ENCODE measurements at regions not wholly inside any gene's neighbourhood (a gene's known extent, or its start where the extent isn't known, plus 50 kb on each side); places are given as distances from the start of the nearest gene placed in this dataset.

DNA sequence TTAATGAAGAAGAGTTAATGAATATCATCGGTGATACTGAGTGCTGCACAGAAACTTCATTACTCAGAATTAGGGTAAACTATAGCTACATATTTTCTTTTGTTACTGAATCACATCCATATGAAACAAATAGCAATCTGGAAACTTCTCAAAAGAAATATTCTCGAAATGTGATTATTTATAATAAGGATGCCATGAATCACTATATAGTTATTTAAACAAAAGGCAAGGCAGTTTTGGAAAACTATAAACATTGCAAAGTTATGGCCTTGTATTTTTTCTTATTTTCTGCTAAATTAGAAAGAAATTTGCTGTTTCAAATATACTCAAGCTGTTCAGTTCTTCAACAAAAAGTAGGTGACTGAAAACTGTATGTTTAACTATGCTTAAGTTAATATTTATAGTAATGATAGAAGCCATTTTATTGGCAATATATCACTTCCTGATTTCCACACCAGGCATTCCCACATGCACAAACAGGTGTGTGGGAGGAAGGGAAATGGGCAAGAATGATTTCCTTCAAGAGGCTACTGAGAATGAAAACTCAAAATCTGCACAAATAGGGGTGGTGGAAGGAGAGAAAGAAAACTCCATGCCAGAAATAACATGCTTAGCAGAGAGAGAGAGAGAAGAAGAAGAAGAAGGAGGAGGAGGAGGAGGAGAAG is 74.5 kb upstream of the FRY start:
- H3K4me3 ChIP-seq (ENCODE audit: low read depth, low read length) = no peak overlapping the region
- in situ Hi-C loops (cut with HindIII; ENCODE audit: low sequenced_read_pairs) = no loop called here
- DNase-seq (ENCODE audit: low read depth, low spot score) = no peak
- TF ChIP-seq, protein P1, sequence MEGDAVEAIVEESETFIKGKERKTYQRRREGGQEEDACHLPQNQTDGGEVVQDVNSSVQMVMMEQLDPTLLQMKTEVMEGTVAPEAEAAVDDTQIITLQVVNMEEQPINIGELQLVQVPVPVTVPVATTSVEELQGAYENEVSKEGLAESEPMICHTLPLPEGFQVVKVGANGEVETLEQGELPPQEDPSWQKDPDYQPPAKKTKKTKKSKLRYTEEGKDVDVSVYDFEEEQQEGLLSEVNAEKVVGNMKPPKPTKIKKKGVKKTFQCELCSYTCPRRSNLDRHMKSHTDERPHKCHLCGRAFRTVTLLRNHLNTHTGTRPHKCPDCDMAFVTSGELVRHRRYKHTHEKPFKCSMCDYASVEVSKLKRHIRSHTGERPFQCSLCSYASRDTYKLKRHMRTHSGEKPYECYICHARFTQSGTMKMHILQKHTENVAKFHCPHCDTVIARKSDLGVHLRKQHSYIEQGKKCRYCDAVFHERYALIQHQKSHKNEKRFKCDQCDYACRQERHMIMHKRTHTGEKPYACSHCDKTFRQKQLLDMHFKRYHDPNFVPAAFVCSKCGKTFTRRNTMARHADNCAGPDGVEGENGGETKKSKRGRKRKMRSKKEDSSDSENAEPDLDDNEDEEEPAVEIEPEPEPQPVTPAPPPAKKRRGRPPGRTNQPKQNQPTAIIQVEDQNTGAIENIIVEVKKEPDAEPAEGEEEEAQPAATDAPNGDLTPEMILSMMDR (IDR thresholded peaks at IDR 0.05; ENCODE audit: low read depth, low read length) = no peak

DNA sequence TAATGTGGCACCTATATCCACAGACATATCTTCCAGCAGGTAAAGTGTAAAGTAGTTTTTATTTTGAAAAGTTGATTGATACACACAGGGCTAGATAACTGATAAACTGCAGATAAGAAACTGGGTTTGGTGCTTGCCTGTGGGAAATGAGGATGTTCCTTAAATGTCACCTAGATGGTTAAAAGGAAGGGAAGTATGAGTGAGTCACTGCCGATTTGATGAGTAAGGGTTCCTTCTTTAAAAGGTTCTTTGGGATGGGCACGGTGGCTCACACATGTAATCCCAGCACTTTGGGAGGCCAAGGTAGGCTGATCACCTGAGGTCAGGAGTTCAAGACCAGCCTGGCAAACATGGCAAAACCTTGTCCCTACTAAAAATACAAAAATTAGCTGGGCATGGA is 73.8 kb upstream of the FRY start:
- no peak for DNase-seq (ENCODE audit: low read depth, low spot score)
- H3K4me3 ChIP-seq (ENCODE audit: low read depth, low read length) = no peak overlapping the region
- in situ Hi-C loops (cut with HindIII; ENCODE audit: low sequenced_read_pairs) = no loop called here
- TF ChIP-seq, protein P1 (IDR thresholded peaks at IDR 0.05; ENCODE audit: low read depth, low read length) = no peak

DNA sequence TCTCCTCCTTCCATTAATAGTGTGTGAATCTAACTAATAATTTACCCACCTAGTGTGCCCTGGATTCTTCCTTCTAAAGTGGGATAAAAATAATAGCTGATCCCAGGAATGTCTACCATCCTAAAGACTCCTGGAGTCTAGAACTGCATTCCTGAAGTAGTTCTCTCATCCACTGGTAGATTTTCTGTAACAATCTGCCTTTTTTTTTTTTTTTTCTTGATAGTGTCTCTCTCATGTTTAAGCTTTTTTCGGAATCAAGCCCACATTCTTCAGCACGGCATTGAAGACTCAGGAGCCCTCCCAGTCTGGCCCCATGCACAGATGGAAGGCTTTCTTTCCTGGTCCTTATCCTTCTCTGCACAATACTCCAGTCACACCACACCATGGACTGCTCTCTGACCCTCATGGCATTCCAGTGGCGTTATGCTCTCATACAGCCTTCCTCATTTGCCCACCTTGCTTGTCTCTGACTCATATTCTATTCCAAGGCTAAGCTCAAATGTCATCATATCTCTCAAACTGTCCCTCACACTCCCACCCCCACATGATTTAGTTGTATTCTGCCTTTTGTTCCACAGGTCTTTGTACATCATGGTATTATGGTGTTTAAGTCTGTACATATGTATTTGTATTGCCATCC is 68.7 kb upstream of the FRY start:
- in situ Hi-C loops (cut with HindIII; ENCODE audit: low sequenced_read_pairs) = no loop called here
- TF ChIP-seq, protein P1 (IDR thresholded peaks at IDR 0.05; ENCODE audit: low read depth, low read length) = no peak
- H3K4me3 ChIP-seq (ENCODE audit: low read depth, low read length) = no peak overlapping the region
- DNase-seq (ENCODE audit: low read depth, low spot score) = no peak

DNA sequence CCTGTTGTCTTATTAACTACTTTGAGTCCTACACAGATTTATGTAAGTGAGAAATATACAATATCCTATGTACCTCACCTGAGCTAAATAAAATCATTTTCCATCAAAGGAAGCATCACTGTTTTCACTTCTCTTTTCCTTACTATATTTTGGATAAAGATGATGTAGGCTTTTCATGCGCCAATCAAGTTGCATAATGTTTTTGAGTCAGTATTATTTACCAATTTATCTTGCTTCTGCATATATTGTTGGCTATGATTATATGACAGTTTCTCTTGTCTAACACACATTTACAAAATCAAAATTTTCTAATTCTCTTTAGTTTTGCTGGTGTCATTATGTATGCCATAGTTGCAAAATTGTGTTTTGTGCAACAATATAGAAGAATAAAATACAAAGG is 67.9 kb upstream of the FRY start:
- in situ Hi-C loops (cut with HindIII; ENCODE audit: low sequenced_read_pairs) = no loop called here
- no peak for DNase-seq (ENCODE audit: low read depth, low spot score)
- TF ChIP-seq, protein P1 (IDR thresholded peaks at IDR 0.05; ENCODE audit: low read depth, low read length) = no peak
- H3K4me3 ChIP-seq (ENCODE audit: low read depth, low read length) = no peak overlapping the region

DNA sequence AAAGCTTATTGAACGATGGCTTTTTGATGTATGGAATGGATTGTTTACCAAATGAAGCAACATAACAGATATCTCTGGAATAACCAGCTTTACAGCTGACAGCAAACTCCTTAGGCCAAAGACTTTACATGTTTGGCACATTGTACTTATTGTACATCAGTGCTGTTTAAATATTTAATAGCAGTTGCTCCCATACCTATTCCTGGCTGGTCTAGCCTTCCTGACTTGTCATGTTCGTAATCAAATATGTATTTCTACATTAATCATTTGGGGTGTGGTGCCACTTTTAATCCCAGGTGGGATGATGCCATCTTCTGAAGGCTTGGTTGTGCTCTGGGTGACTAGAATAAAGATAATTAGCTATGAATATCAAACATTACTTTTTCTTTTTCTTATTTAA is 67.4 kb upstream of the FRY start:
- in situ Hi-C loops (cut with HindIII; ENCODE audit: low sequenced_read_pairs) = no loop called here
- no peak overlapping the region for H3K4me3 ChIP-seq (ENCODE audit: low read depth, low read length)
- no peak for DNase-seq (ENCODE audit: low read depth, low spot score)
- TF ChIP-seq, protein P1 (IDR thresholded peaks at IDR 0.05; ENCODE audit: low read depth, low read length) = no peak

DNA sequence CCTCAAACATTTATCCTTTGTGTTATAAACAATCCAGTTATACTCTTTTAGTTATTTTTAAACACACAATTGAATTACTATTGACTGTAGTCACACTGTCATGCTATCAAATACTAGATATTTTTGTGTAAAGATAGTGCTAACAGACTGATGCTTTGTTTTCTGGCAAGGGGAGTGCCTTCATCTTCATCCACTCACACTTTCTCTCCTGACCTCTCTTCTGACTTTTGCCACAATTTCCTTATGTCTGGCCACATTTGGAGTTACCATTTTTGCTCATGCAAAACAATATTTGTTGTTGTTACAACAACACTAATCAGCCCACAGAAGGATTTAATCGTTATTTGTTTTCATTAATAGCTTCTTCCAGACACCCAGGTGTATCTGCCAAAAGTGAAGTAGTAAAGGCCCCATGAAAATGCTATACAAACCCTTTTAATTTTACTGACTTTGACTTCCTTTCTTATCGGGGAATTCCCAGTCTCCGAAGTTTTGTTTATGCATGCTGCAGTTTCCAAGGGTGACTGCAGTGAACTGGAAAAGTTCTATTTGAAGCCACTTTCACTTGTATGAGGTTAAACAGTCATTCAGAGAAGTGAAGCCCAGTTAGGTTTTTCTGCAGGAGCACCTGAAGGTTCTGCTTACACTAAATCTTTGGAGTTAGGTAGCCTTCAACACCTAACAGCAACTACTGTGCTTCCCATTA is 66.1 kb upstream of the FRY start:
- DNase-seq (ENCODE audit: low read depth, low spot score) = peak; percentile 67
- in situ Hi-C loops (cut with HindIII; ENCODE audit: low sequenced_read_pairs) = no loop called here
- TF ChIP-seq, protein P1 (IDR thresholded peaks at IDR 0.05; ENCODE audit: low read depth, low read length) = no peak
- no peak overlapping the region for H3K4me3 ChIP-seq (ENCODE audit: low read depth, low read length)
